Common myeloid progenitor, CD34-positive (primary cell): ENCODE measurements at regions not wholly inside any gene's neighbourhood (a gene's known extent, or its start where the extent isn't known, plus 50 kb on each side); places are given as distances from the start of the nearest gene placed in this dataset.

ENCODE experiments used
- CTCF ChIA-PET: fragments of 350-600 bp; sonication (Branson Sonifier 250); formaldehyde crosslinking; loops from one replicate; lab custom pipeline; 2021; ENCODE audit warnings: antibody characterized with exemption; lab: Charles Lee
- POLR2A ChIA-PET: fragments of 350-600 bp; sonication (Branson Sonifier 250); formaldehyde crosslinking; loops from one replicate; lab custom pipeline; 2021; ENCODE audit warnings: antibody characterized with exemption; lab: Charles Lee
- DNase-seq, 3 donors: peaks; one replicate each; pipeline versions ENCODE4 v3.0.0 to v3.0.0-alpha.2; 2013
- H3K27ac ChIP-seq, 2 experiments: 1 replicate in 1 of 2; 2 replicates in 1 of 2; pipeline ENCODE4 v1.7.0; 2013; ENCODE audit warnings: inconsistent platforms in 2 of 2, low read length in 2 of 2, mild to moderate bottlenecking in 2 of 2, low read depth in 1 of 2, moderate library complexity in 1 of 2; ENCODE audit not compliant: severe bottlenecking in 2 of 2, insufficient read depth in 1 of 2, poor library complexity in 1 of 2
- H3K27me3 ChIP-seq, 5 experiments: replicated peaks in 2 of 5; 1 replicate in 3 of 5; 2 replicates in 2 of 5; pipeline versions ENCODE4 v1.6.1 to v1.7.0; 2013; ENCODE audit warnings: low read length in 4 of 5, mild to moderate bottlenecking in 2 of 5, moderate library complexity in 2 of 5, inconsistent platforms in 1 of 5; ENCODE audit not compliant: insufficient read depth in 5 of 5, control insufficient read depth in 4 of 5
- H3K36me3 ChIP-seq, 4 experiments: 1 replicate in 2 of 4; 2 replicates in 2 of 4; pipeline versions ENCODE4 v1.6.1 to v1.7.0; 2013; ENCODE audit warnings: low read length in 3 of 4, control low read depth in 1 of 4, mild to moderate bottlenecking in 1 of 4; ENCODE audit not compliant: control insufficient read depth in 4 of 4, insufficient read depth in 4 of 4
- H3K4me1 ChIP-seq, 4 experiments: 1 replicate in 3 of 4; 2 replicates in 1 of 4; pipeline versions ENCODE4 v1.6.1 to v1.7.1; 2013; ENCODE audit warnings: low read length in 3 of 4, mild to moderate bottlenecking in 3 of 4, control low read depth in 1 of 4, inconsistent platforms in 1 of 4, moderate library complexity in 1 of 4; ENCODE audit not compliant: control insufficient read depth in 4 of 4, insufficient read depth in 4 of 4; ENCODE audit errors: control extremely low read depth in 1 of 4
- H3K4me3 ChIP-seq, 7 experiments: 1 replicate in 4 of 7; 2 replicates in 3 of 7; pipeline versions ENCODE4 v1.5.1 to v1.7.0; 2013; ENCODE audit warnings: mild to moderate bottlenecking in 7 of 7, low read length in 6 of 7, moderate library complexity in 6 of 7, inconsistent platforms in 2 of 7, low read depth in 2 of 7, control low read depth in 1 of 7; ENCODE audit not compliant: insufficient read depth in 4 of 7, control insufficient read depth in 1 of 7; ENCODE audit errors: extremely low read depth in 1 of 7
- H3K9me3 ChIP-seq, 5 experiments: 1 replicate in 4 of 5; 2 replicates in 1 of 5; pipeline versions ENCODE4 v1.6.1 to v1.7.1; 2013; ENCODE audit warnings: low read length in 4 of 5, mild to moderate bottlenecking in 2 of 5, inconsistent platforms in 1 of 5, low read depth in 1 of 5, moderate library complexity in 1 of 5; ENCODE audit not compliant: control insufficient read depth in 4 of 5, insufficient read depth in 2 of 5; ENCODE audit errors: control extremely low read depth in 1 of 5
- WGBS: methylation state at CpG from one replicate; pipeline ENCODE4 v1.1.5; 2013; ENCODE audit not compliant: insufficient coverage; 5-methylcytosine and 5-hydroxymethylcytosine counted together

GRCh38 chr7:28347475-28348318, 64.6 kb upstream of the CREB5 start:
- 98% methylated on average over 8 of the region's 12 CpGs for WGBS
- POLR2A ChIA-PET = no interaction called here
- CTCF ChIA-PET = no interaction called here
- no peak overlapping the region for H3K27ac ChIP-seq
- H3K36me3 ChIP-seq = no peaks in the 10 kb centered on the region
- no peak for DNase-seq
- no peak overlapping the region for H3K4me3 ChIP-seq
- H3K4me1 ChIP-seq = no peaks in the 10 kb centered on the region
- H3K9me3 ChIP-seq = no peaks in the 10 kb centered on the region
- H3K27me3 ChIP-seq = peaks cover 0 to 1% (median 0%) of the 10 kb centered on the region in 5 experiments

- WGBS = 94% methylated on average over 4 of the region's 5 CpGs
Measured at GRCh38 chr7:28348636-28349035, 63.7 kb upstream of the CREB5 start.

GRCh38 chr7:28349637-28350036, 62.7 kb upstream of the CREB5 start:
- Histone ChIP-seq H3K4me3 (no peak overlapping the region), H3K27me3 (peaks cover 0 to 1% (median 0%) of the 10 kb centered on the region in 5 experiments), H3K27ac (no peak overlapping the region), H3K9me3 (no peaks in the 10 kb centered on the region), H3K36me3 (no peaks in the 10 kb centered on the region), H3K4me1 (no peaks in the 10 kb centered on the region)
- DNase-seq = no peak
- POLR2A ChIA-PET = no interaction called here
- CTCF ChIA-PET = no interaction called here
- 100% methylated on average over 1 of the region's 1 CpG for WGBS

More at GRCh38 chr7:28348636-28349035, 63.7 kb upstream of the CREB5 start:
- H3K4me3 ChIP-seq = no peak overlapping the region
- no peaks in the 10 kb centered on the region for H3K4me1 ChIP-seq
- no peak overlapping the region for H3K27ac ChIP-seq
- CTCF ChIA-PET = no interaction called here
- POLR2A ChIA-PET = no interaction called here
- peaks cover 0 to 1% (median 0%) of the 10 kb centered on the region in 5 experiments for H3K27me3 ChIP-seq
- no peak for DNase-seq
- no peaks in the 10 kb centered on the region for H3K9me3 ChIP-seq
- H3K36me3 ChIP-seq = no peaks in the 10 kb centered on the region

DNA sequence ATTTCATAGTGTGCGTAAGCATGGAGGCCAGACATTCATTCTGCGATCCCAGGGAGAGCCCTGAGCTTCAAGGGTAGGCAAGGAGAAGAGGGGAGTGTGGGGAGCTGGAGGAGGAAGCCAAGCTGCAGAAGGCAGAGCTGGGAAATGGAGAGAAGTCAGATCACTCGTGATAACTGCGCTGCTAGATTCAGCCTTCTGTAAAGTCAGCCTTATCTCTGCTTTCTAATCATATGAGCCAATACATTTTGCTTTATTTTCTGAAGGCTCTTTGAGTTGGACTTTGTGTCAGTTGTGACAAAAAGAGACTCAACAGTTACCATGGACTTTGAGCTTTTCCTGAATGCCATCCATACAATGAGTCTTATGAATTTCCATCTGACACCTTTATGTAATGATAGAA, 61.7 kb upstream of the CREB5 start:
- ChIA-PET POLR2A (no interaction called here), CTCF (interaction anchor here (0.7 kb wide), 1 partner anchor 9 kb away, joined by 3 read pairs; no protein-coding TSS in a partner anchor)
- WGBS = 96% methylated on average over 4 of the region's 4 CpGs

DNA sequence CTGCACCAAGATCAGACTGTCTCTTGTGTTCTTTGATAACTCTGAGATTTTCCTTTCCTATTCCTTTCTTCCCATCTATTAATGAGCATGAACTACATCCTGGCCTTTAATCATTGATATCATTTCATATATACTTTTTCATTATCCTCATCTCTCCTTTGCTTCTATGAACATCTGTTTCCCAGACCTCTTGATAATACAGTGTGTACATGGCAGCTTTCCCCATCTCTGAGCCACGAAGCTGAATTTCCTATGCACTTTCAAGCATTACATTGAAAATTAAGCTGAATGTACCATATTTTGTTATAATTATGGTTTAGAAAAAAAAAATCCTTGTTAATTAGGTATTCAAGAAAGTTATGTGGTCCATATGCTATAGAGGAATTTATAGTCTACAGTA, 60.9 kb upstream of the CREB5 start:
- WGBS = no CpG with 5 or more reads among the region's 1 CpG
- CTCF ChIA-PET = no interaction called here
- POLR2A ChIA-PET = no interaction called here

More for the DNA sequence above, 61.7 kb upstream of the CREB5 start:
- Histone ChIP-seq H3K4me3 (no peak overlapping the region), H3K27ac (no peak overlapping the region), H3K36me3 (no peaks in the 10 kb centered on the region), H3K4me1 (no peaks in the 10 kb centered on the region), H3K27me3 (peaks cover 0 to 1% (median 0%) of the 10 kb centered on the region in 5 experiments), H3K9me3 (no peaks in the 10 kb centered on the region)
- no peak for DNase-seq

GRCh38 chr7:28354601-28355402, 57.5 kb upstream of the CREB5 start:
- CTCF ChIA-PET = no interaction called here
- Histone ChIP-seq H3K36me3 (no peaks in the 10 kb centered on the region), H3K27ac (no peak overlapping the region), H3K9me3 (no peaks in the 10 kb centered on the region), H3K4me3 (no peak overlapping the region), H3K4me1 (no peaks in the 10 kb centered on the region), H3K27me3 (peaks cover 0 to 1% (median 0%) of the 10 kb centered on the region in 5 experiments)
- 100% methylated on average over 6 of the region's 8 CpGs for WGBS
- POLR2A ChIA-PET = no interaction called here
- DNase-seq = no peak

More for the DNA sequence above, 60.9 kb upstream of the CREB5 start:
- Histone ChIP-seq H3K27ac (no peak overlapping the region), H3K4me1 (no peaks in the 10 kb centered on the region), H3K9me3 (no peaks in the 10 kb centered on the region), H3K27me3 (peaks cover 0 to 1% (median 0%) of the 10 kb centered on the region in 5 experiments), H3K36me3 (no peaks in the 10 kb centered on the region), H3K4me3 (no peak overlapping the region)
- DNase-seq = no peak
